ENCODE measurements at regions not wholly inside any gene's neighbourhood (a gene's known extent, or its start where the extent isn't known, plus 50 kb on each side); places are given as distances from the start of the nearest gene placed in this dataset.

DNA sequence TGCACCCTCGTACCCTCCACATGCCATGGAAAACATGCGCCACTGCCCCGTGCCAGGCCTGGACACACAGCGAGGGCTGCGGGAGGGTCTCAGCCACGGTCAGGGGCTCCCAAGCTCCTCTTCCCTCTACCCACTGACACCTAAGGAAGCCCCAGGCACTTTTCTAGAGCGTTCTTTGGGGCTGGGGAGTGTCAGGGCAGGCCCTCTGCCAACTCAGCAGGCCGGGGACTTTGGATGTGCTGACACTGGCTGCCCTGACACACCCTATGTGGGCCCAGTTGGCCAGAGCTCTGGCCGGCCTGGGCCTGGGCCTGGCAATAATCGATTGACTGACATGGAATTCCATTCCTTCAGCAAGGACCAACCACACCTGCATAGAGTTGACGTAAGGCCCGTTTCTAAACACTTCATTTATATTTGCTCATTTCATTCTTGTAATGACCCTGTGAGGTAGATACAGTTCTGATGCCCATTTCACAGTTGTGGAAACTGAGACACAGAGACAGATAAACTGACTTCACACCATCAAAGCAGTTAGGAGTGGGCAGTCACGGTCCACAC lies 70.5 kb downstream of the ZFP36L2 start:
- H3K9me2 ChIP-seq (replicated peaks; ENCODE audit: insufficient read depth) = no peaks in the 10 kb centered on the region
- DNase-seq (ENCODE audit: low spot score) = no peak
- WGBS (ENCODE audit: low lambda C conversion rate, missing lambda C conversion rate) = 92% methylated on average over 13 of the region's 13 CpGs
- no peak overlapping the region for H3K27ac ChIP-seq
- H3K4me1 ChIP-seq (ENCODE audit: insufficient read depth) = peaks cover 27% of the 10 kb centered on the region
- no peaks in the 10 kb centered on the region for H3K9me3 ChIP-seq (ENCODE audit: low read depth)
- H3K4me2 ChIP-seq = no peak overlapping the region
- no peak overlapping the region for H2AFZ ChIP-seq
- TF ChIP-seq EZH2phosphoT487 (IDR thresholded peaks at IDR 0.05; ENCODE audit: low read depth, severe bottlenecking, unreplicated experiment) (no peak), EZH2 (IDR thresholded peaks at IDR 0.05; ENCODE audit: borderline replicate concordance) (no peak)
- TF ChIP-seq, protein P1, sequence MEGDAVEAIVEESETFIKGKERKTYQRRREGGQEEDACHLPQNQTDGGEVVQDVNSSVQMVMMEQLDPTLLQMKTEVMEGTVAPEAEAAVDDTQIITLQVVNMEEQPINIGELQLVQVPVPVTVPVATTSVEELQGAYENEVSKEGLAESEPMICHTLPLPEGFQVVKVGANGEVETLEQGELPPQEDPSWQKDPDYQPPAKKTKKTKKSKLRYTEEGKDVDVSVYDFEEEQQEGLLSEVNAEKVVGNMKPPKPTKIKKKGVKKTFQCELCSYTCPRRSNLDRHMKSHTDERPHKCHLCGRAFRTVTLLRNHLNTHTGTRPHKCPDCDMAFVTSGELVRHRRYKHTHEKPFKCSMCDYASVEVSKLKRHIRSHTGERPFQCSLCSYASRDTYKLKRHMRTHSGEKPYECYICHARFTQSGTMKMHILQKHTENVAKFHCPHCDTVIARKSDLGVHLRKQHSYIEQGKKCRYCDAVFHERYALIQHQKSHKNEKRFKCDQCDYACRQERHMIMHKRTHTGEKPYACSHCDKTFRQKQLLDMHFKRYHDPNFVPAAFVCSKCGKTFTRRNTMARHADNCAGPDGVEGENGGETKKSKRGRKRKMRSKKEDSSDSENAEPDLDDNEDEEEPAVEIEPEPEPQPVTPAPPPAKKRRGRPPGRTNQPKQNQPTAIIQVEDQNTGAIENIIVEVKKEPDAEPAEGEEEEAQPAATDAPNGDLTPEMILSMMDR (IDR thresholded peaks at IDR 0.05; ENCODE audit: poor library complexity) = no peak
- H4K20me1 ChIP-seq (ENCODE audit: insufficient read depth, poor library complexity, severe bottlenecking) = no peaks in the 10 kb centered on the region
- H3K4me3 ChIP-seq = no peak overlapping the region
- no peaks in the 10 kb centered on the region for H3K27me3 ChIP-seq
- H3K79me2 ChIP-seq = no peaks in the 10 kb centered on the region
- no peaks in the 10 kb centered on the region for H3K36me3 ChIP-seq (replicated peaks; ENCODE audit: insufficient read depth, low read depth)

DNA sequence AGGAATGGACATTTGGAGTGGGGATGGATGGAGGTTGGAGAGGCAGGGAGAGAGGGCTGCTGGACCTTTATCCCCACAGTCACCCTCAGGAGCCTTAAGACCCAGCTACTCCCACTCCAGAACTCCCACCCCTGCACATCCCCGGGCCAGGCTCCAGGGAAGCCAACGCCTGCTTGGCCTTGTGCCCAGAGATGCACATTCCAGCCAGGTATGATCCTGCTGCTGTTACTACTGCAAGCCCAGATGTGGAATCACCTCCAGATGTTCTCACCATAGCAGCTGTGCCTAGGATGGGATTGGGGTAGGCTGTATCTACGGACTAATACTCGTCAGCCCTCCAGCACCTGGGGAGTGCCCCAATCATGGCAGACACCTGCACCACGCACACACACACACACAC lies 71.7 kb downstream of the ZFP36L2 start:
- WGBS (ENCODE audit: low lambda C conversion rate, missing lambda C conversion rate) = 71% methylated on average over 5 of the region's 5 CpGs
- H3K4me2 ChIP-seq = no peak overlapping the region
- no peak overlapping the region for H3K27ac ChIP-seq
- TF ChIP-seq EZH2phosphoT487 (IDR thresholded peaks at IDR 0.05; ENCODE audit: low read depth, severe bottlenecking, unreplicated experiment) (no peak), EZH2 (IDR thresholded peaks at IDR 0.05; ENCODE audit: borderline replicate concordance) (no peak)
- TF ChIP-seq, protein P1 (IDR thresholded peaks at IDR 0.05; ENCODE audit: poor library complexity) = no peak
- H3K9me2 ChIP-seq (replicated peaks; ENCODE audit: insufficient read depth) = no peaks in the 10 kb centered on the region
- no peaks in the 10 kb centered on the region for H4K20me1 ChIP-seq (ENCODE audit: insufficient read depth, poor library complexity, severe bottlenecking)
- no peak for DNase-seq (ENCODE audit: low spot score)
- H3K79me2 ChIP-seq = no peaks in the 10 kb centered on the region
- H3K4me1 ChIP-seq (ENCODE audit: insufficient read depth) = peaks cover 21% of the 10 kb centered on the region
- no peak overlapping the region for H2AFZ ChIP-seq
- no peaks in the 10 kb centered on the region for H3K36me3 ChIP-seq (replicated peaks; ENCODE audit: insufficient read depth, low read depth)
- H3K9me3 ChIP-seq (ENCODE audit: low read depth) = no peaks in the 10 kb centered on the region
- H3K4me3 ChIP-seq = no peak overlapping the region
- no peaks in the 10 kb centered on the region for H3K27me3 ChIP-seq

DNA sequence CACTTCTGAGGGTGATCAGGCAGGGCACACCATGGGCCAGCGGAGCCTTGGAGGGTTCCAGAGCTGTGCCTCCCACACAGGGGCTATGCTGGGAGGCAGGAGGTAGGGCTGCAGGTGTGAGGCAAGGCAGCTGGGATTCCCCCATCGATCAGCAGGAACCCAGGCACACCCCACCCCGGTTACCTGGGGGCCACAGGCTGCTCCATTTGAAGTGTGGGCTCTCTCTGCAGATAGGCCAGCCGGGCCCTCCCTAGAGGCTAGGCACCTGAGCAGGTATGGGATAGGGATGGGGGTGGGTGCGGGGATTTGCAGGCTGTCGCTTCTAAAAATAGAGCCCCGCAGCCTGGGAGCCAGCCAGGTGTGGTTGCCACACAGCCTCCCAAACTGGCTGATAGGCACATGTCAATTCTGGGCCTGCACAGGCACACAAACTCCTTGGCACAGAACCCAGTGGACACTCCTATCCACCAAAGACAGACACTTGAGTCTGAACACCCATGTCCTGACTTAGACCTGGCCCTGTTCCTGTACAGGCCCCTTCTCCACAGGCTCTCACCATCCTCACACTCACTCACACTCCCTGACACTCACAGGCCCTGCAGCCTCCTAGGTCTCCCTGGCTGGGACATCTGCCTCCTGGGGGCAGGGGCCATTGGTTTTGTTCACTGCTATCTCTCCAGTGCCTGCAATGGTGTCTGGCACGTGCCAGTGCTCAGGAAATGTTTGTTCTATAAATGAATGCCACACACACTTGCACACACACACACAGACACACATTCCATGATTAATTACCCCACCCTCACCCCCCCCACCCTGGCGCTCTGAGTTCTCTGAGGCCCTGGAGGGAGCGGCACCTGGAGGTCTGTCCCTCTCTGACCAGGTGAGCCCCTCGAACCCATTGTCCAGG lies 73.4 kb downstream of the ZFP36L2 start:
- no peaks in the 10 kb centered on the region for H3K79me2 ChIP-seq
- no peak for TF ChIP-seq EZH2 (IDR thresholded peaks at IDR 0.05; ENCODE audit: borderline replicate concordance)
- TF ChIP-seq EZH2phosphoT487 (IDR thresholded peaks at IDR 0.05; ENCODE audit: low read depth, severe bottlenecking, unreplicated experiment) = no peak
- TF ChIP-seq, protein P1 (IDR thresholded peaks at IDR 0.05; ENCODE audit: poor library complexity) = no peak
- H3K27me3 ChIP-seq = no peaks in the 10 kb centered on the region
- no peak overlapping the region for H2AFZ ChIP-seq
- H3K4me2 ChIP-seq = no peak overlapping the region
- no peak overlapping the region for H3K27ac ChIP-seq
- H3K4me1 ChIP-seq (ENCODE audit: insufficient read depth) = peaks cover 10% of the 10 kb centered on the region
- 81% methylated on average over 11 of the region's 11 CpGs for WGBS (ENCODE audit: low lambda C conversion rate, missing lambda C conversion rate)
- H3K9me2 ChIP-seq (replicated peaks; ENCODE audit: insufficient read depth) = no peaks in the 10 kb centered on the region
- no peaks in the 10 kb centered on the region for H4K20me1 ChIP-seq (ENCODE audit: insufficient read depth, poor library complexity, severe bottlenecking)
- H3K4me3 ChIP-seq = no peak overlapping the region
- no peaks in the 10 kb centered on the region for H3K36me3 ChIP-seq (replicated peaks; ENCODE audit: insufficient read depth, low read depth)
- H3K9me3 ChIP-seq (ENCODE audit: low read depth) = no peaks in the 10 kb centered on the region
- DNase-seq (ENCODE audit: low spot score) = no peak
